ENCODE measurements at regions not wholly inside any gene's neighbourhood (a gene's known extent, or its start where the extent isn't known, plus 50 kb on each side); places are given as distances from the start of the nearest gene placed in this dataset.

GRCh38 chr2:217749008-217749407 lies 253.8 kb downstream of the TNS1 start:
- no peak for TF ChIP-seq POLR2A (IDR thresholded peaks at IDR 0.05)
- no peak for TF ChIP-seq CTCF (IDR thresholded peaks at IDR 0.05)
- no peak for TF ChIP-seq EP300 (IDR thresholded peaks at IDR 0.05)
- TF ChIP-seq POLR2AphosphoS5 (IDR thresholded peaks at IDR 0.05) = no peak
